ENCODE measurements at regions not wholly inside any gene's neighbourhood (a gene's known extent, or its start where the extent isn't known, plus 50 kb on each side); places are given as distances from the start of the nearest gene placed in this dataset.

DNA sequence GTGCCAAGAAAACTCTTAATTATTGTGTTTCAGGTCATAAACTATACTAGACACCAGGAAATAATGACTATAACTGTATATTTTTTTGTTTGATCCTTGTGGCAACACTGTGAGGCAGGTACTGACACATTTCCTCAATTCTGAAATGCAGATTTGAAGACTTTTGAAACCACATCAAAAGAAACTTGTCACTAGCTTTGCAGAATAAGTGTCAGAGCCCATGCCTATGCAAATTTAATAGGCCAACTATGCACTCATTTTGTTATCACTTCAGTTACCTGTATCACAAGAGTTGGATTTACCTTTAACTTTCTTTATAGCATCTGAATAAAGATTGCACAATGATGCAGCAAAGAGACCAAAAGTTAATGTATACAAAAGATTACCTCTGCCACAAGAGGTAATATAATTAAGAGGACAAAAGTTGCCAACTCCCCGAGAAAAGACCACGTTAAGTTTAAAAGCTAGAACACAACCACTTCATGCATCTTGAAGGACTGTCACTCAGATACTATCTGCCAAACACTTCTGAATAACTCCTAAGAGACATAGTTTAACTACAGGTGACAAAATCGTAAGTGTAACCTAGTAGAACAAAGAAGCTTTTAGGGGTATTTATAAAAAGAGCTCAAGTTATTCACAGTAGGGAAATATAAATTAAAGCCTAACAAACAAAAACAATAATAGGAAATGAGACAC, 80.5 kb downstream of the ELAPOR2 start (continued):
- TF ChIP-seq CBX3 (IDR thresholded peaks at IDR 0.05; ENCODE audit: borderline replicate concordance, low read depth) (no peak), STAT3 (IDR thresholded peaks at IDR 0.05; ENCODE audit: low read depth, low read length) (no peak), RUNX3 (IDR thresholded peaks at IDR 0.05; ENCODE audit: low read length) (peak; percentile 96), NFXL1 (IDR thresholded peaks at IDR 0.05; ENCODE audit: borderline replicate concordance) (no peak), STAT1 (conservative IDR thresholded peaks at IDR 0.05) (no peak), TCF3 (IDR thresholded peaks at IDR 0.05; ENCODE audit: borderline replicate concordance, insufficient read depth, low read depth, low read length) (no peak), WRNIP1 (IDR thresholded peaks at IDR 0.05; ENCODE audit: borderline replicate concordance, low read depth, low read length) (no peak), ETV6 (conservative IDR thresholded peaks at IDR 0.05 in 1 of 2, IDR thresholded peaks at IDR 0.05 in 1 of 2; ENCODE audit: borderline replicate concordance in 1 of 2, low read depth in 1 of 2) (no peak), FOS (IDR thresholded peaks at IDR 0.05; ENCODE audit: borderline replicate concordance, extremely low read depth, insufficient read length) (no peak), SRF (IDR thresholded peaks at IDR 0.05; ENCODE audit: low read depth in 2 of 2, low read length in 2 of 2) (no peak), EED (IDR thresholded peaks at IDR 0.05; ENCODE audit: low read depth) (no peak), FOXM1 (IDR thresholded peaks at IDR 0.05; ENCODE audit: low read depth, low read length) (0 out of 2 replicates have a peak, but pooled peaks have one; percentile 32)
- TF ChIP-seq, protein P1, sequence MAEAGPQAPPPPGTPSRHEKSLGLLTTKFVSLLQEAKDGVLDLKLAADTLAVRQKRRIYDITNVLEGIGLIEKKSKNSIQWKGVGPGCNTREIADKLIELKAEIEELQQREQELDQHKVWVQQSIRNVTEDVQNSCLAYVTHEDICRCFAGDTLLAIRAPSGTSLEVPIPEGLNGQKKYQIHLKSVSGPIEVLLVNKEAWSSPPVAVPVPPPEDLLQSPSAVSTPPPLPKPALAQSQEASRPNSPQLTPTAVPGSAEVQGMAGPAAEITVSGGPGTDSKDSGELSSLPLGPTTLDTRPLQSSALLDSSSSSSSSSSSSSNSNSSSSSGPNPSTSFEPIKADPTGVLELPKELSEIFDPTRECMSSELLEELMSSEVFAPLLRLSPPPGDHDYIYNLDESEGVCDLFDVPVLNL (IDR thresholded peaks at IDR 0.05; ENCODE audit: low read depth, low read length), result no peak
- TF ChIP-seq, protein P2, sequence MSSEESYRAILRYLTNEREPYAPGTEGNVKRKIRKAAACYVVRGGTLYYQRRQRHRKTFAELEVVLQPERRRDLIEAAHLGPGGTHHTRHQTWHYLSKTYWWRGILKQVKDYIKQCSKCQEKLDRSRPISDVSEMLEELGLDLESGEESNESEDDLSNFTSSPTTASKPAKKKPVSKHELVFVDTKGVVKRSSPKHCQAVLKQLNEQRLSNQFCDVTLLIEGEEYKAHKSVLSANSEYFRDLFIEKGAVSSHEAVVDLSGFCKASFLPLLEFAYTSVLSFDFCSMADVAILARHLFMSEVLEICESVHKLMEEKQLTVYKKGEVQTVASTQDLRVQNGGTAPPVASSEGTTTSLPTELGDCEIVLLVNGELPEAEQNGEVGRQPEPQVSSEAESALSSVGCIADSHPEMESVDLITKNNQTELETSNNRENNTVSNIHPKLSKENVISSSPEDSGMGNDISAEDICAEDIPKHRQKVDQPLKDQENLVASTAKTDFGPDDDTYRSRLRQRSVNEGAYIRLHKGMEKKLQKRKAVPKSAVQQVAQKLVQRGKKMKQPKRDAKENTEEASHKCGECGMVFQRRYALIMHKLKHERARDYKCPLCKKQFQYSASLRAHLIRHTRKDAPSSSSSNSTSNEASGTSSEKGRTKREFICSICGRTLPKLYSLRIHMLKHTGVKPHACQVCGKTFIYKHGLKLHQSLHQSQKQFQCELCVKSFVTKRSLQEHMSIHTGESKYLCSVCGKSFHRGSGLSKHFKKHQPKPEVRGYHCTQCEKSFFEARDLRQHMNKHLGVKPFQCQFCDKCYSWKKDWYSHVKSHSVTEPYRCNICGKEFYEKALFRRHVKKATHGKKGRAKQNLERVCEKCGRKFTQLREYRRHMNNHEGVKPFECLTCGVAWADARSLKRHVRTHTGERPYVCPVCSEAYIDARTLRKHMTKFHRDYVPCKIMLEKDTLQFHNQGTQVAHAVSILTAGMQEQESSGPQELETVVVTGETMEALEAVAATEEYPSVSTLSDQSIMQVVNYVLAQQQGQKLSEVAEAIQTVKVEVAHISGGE (CRISPR knock-in tag; IDR thresholded peaks at IDR 0.05), result no peak
- TF ChIP-seq, protein P3, sequence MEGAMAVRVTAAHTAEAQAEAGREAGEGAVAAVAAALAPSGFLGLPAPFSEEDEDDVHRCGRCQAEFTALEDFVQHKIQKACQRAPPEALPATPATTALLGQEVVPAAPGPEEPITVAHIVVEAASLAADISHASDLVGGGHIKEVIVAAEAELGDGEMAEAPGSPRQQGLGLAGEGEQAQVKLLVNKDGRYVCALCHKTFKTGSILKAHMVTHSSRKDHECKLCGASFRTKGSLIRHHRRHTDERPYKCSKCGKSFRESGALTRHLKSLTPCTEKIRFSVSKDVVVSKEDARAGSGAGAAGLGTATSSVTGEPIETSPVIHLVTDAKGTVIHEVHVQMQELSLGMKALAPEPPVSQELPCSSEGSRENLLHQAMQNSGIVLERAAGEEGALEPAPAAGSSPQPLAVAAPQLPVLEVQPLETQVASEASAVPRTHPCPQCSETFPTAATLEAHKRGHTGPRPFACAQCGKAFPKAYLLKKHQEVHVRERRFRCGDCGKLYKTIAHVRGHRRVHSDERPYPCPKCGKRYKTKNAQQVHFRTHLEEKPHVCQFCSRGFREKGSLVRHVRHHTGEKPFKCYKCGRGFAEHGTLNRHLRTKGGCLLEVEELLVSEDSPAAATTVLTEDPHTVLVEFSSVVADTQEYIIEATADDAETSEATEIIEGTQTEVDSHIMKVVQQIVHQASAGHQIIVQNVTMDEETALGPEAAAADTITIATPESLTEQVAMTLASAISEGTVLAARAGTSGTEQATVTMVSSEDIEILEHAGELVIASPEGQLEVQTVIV (IDR thresholded peaks at IDR 0.05; ENCODE audit: borderline replicate concordance, partially characterized antibody), result no peak
- TF ChIP-seq, protein P4, sequence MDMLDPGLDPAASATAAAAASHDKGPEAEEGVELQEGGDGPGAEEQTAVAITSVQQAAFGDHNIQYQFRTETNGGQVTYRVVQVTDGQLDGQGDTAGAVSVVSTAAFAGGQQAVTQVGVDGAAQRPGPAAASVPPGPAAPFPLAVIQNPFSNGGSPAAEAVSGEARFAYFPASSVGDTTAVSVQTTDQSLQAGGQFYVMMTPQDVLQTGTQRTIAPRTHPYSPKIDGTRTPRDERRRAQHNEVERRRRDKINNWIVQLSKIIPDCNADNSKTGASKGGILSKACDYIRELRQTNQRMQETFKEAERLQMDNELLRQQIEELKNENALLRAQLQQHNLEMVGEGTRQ (IDR thresholded peaks at IDR 0.05; ENCODE audit: borderline replicate concordance, low read depth, low read length), result no peak
